GM21737 (cell line): ENCODE measurements at regions not wholly inside any gene's neighbourhood (a gene's known extent, or its start where the extent isn't known, plus 50 kb on each side); places are given as distances from the start of the nearest gene placed in this dataset.
"Not testable (repeated sequence)": the region's sequence is repeated elsewhere in the genome, so short reads cannot be mapped to it uniquely, and the experiment has no call there.

Experiments
- ATAC-seq: cut with Tn5 transposase; IDR thresholded peaks from one replicate; pipeline ENCODE4 v1.9.1; 2021; ENCODE audit warnings: mild to moderate bottlenecking, moderate library complexity; ENCODE audit not compliant: unreplicated experiment

- not testable (repeated sequence) for ATAC-seq
These were observed 103.0 kb upstream of the FAM25C start for GRCh38 chr10:48102410-48103146.

GRCh38 chr10:48098854-48099253 lies 99.3 kb upstream of the FAM25C start:
- ATAC-seq, result not testable (repeated sequence)

- ATAC-seq, result not testable (repeated sequence)
These were observed 91.1 kb upstream of the FAM25C start for GRCh38 chr10:48090706-48091105.

- ATAC-seq, result not testable (repeated sequence)
These were observed 88.5 kb upstream of the FAM25C start for GRCh38 chr10:48088087-48088486.

GRCh38 chr10:48084446-48084845 lies 84.9 kb upstream of the FAM25C start:
- not testable (repeated sequence) for ATAC-seq

GRCh38 chr10:48071228-48071627 lies 71.6 kb upstream of the FAM25C start:
- not testable (repeated sequence) for ATAC-seq

- ATAC-seq, result peak; percentile 83
These were observed 64.5 kb upstream of the FAM25C start for GRCh38 chr10:48063944-48064625.

GRCh38 chr10:48055395-48055794 lies 55.8 kb upstream of the FAM25C start:
- not testable (repeated sequence) for ATAC-seq
